PFSK-1 (cell line): ENCODE measurements at regions not wholly inside any gene's neighbourhood (a gene's known extent, or its start where the extent isn't known, plus 50 kb on each side); places are given as distances from the start of the nearest gene placed in this dataset.

Experiments used
- POLR2AphosphoS5 ChIP-seq: IDR thresholded peaks from 2 replicates; pipeline ENCODE4 v1.6.1; 2012; ENCODE audit warnings: low read depth, mild to moderate bottlenecking, control low read depth, low read length, moderate library complexity
- REST ChIP-seq, 2 experiments: IDR thresholded peaks; 2 replicates each; pipeline versions ENCODE4 v1.6.1 to v1.8.0; 2011 to 2012; ENCODE audit warnings: low read depth in 2 of 2, low read length in 2 of 2, control low read depth in 1 of 2, inconsistent platforms in 1 of 2, mild to moderate bottlenecking in 1 of 2, moderate library complexity in 1 of 2; ENCODE audit not compliant: insufficient read depth in 1 of 2
- SIN3A ChIP-seq: IDR thresholded peaks from 2 replicates; pipeline ENCODE4 v1.6.1; 2012; ENCODE audit warnings: mild to moderate bottlenecking, low read length, moderate library complexity, borderline replicate concordance; ENCODE audit not compliant: insufficient read depth
- TAF1 ChIP-seq: IDR thresholded peaks from 2 replicates; pipeline ENCODE4 v1.6.1; 2012; ENCODE audit warnings: low read length, control low read depth, borderline replicate concordance; ENCODE audit not compliant: insufficient read depth

- TF ChIP-seq REST (IDR thresholded peaks at IDR 0.05; ENCODE audit: insufficient read depth in 1 of 2, low read depth in 2 of 2, low read length in 2 of 2) (no peak), TAF1 (no peak), POLR2AphosphoS5 (no peak), SIN3A (no peak)
These were observed 393.1 kb downstream of the TMEM232 start for GRCh38 chr5:110333384-110333783.
